ENCODE measurements at regions not wholly inside any gene's neighbourhood (a gene's known extent, or its start where the extent isn't known, plus 50 kb on each side); places are given as distances from the start of the nearest gene placed in this dataset.
A peak's percentile ranks its signal among the peaks of the same experiment; 100 is the strongest.

DNA sequence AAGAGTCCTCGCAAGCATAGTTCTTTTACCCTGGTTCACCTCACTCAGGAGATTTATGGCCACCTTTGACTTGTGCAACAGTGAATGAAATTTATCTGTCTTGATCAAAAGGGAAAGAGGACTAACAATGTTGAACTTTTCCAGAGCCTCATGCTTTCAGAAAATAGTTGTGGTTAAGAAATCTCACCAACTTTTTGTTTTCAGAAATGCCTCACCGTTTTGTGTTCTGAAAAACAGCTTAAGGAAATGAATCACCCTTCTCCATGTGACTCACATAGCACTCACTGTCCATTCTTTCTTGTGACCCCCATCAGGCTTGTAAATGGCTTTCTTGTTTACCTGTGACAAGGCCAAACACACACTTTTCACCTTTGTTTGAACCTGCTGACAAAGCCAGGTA lies 148.6 kb upstream of the FAM3C start:
- TF ChIP-seq POLR2AphosphoS5 (IDR thresholded peaks at IDR 0.05) (peak in 1 of 3 donors; percentile 14), POLR2A (IDR thresholded peaks at IDR 0.05) (no peak), EP300 (IDR thresholded peaks at IDR 0.05) (no peak)
- TF ChIP-seq, protein P1, sequence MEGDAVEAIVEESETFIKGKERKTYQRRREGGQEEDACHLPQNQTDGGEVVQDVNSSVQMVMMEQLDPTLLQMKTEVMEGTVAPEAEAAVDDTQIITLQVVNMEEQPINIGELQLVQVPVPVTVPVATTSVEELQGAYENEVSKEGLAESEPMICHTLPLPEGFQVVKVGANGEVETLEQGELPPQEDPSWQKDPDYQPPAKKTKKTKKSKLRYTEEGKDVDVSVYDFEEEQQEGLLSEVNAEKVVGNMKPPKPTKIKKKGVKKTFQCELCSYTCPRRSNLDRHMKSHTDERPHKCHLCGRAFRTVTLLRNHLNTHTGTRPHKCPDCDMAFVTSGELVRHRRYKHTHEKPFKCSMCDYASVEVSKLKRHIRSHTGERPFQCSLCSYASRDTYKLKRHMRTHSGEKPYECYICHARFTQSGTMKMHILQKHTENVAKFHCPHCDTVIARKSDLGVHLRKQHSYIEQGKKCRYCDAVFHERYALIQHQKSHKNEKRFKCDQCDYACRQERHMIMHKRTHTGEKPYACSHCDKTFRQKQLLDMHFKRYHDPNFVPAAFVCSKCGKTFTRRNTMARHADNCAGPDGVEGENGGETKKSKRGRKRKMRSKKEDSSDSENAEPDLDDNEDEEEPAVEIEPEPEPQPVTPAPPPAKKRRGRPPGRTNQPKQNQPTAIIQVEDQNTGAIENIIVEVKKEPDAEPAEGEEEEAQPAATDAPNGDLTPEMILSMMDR (IDR thresholded peaks at IDR 0.05): no peak
- peaks cover 0 to 17% (median 3%) of the 10 kb centered on the region in 4 donors for H3K4me1 ChIP-seq
- no peak for DNase-seq
- peaks cover 0 to 6% (median 0%) of the 10 kb centered on the region in 4 donors for H3K9me3 ChIP-seq
- intact Hi-C loops (cut with DNase I; ENCODE audit: low total_unique reads): no loop called here
- whole genome bisulfite sequencing, 5 donors: 50 to 59% (median 53%) methylated on average over 2 of the region's 2 CpGs
- peak overlapping the region in 1 of 5 donors; percentile 7 for H3K27ac ChIP-seq
- H3K4me3 ChIP-seq: no peak overlapping the region
- H3K27me3 ChIP-seq: no peaks in the 10 kb centered on the region
- H3K36me3 ChIP-seq: no peaks in the 10 kb centered on the region

DNA sequence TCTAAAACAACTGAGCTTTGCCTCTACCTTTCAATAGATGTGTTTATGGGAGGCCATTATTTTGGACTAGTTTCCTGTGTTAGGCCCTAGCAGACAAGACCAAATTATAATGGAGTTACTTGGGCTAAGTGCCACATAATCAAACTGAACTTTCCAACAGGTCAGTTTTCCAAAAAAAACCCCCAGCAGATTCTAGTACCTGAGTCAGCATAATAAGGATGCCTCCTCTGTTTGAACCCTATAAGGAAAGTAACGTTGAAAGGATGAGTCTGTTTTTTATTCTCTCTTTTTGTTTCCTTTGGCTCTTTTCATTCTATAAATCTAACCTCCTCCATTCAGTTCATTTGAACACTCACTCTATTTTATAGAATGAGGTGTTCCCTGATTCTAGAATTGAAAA lies 148.1 kb upstream of the FAM3C start:
- no peak for DNase-seq
- H3K27ac ChIP-seq: peak overlapping the region in 1 of 5 donors; percentile 7
- H3K27me3 ChIP-seq: no peaks in the 10 kb centered on the region
- WGBS, 5 donors: 68 to 86% (median 78%) methylated on average over 1 of the region's 1 CpG
- TF ChIP-seq POLR2AphosphoS5 (IDR thresholded peaks at IDR 0.05): no peak
- peaks cover 0 to 6% (median 0%) of the 10 kb centered on the region in 4 donors for H3K9me3 ChIP-seq
- peaks cover 0 to 17% (median 3%) of the 10 kb centered on the region in 4 donors for H3K4me1 ChIP-seq
- intact Hi-C loops (cut with DNase I; ENCODE audit: low total_unique reads): no loop called here
- H3K4me3 ChIP-seq: no peak overlapping the region
- H3K36me3 ChIP-seq: no peaks in the 10 kb centered on the region

DNA sequence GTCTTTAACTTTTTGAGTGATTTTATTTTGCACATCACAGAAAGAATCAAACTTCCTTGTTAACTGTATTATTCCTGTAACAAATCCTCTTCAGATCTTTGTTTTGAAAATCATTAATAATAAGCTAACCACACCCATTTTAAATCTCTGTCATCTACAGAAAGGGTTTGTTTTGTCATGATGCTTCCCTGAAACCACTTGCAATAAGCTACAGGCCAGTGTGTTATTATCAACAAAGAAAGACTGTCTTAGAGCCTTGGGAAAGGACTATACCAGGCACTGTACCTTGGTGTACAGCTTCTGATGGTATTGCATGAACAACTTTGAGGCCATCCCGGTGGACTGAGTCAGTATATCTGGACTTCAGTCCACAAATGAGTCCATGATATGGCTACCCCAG lies 145.3 kb upstream of the FAM3C start:
- Histone ChIP-seq H3K4me1 (peaks cover 0 to 5% (median 0%) of the 10 kb centered on the region in 4 donors), H3K4me3 (no peak overlapping the region), H3K9me3 (peaks cover 0 to 6% (median 0%) of the 10 kb centered on the region in 4 donors), H3K27me3 (no peaks in the 10 kb centered on the region), H3K36me3 (no peaks in the 10 kb centered on the region), H3K27ac (no peak overlapping the region)
- no peak for DNase-seq
- 90 to 100% (median 93%) methylated on average over 1 of the region's 1 CpG for WGBS, 5 donors
- intact Hi-C loops (cut with DNase I; ENCODE audit: low total_unique reads): no loop called here
- TF ChIP-seq POLR2AphosphoS5 (IDR thresholded peaks at IDR 0.05): no peak
- TF ChIP-seq EP300 (IDR thresholded peaks at IDR 0.05): no peak
- TF ChIP-seq, protein P1 (IDR thresholded peaks at IDR 0.05): no peak
- TF ChIP-seq POLR2A (IDR thresholded peaks at IDR 0.05): no peak

DNA sequence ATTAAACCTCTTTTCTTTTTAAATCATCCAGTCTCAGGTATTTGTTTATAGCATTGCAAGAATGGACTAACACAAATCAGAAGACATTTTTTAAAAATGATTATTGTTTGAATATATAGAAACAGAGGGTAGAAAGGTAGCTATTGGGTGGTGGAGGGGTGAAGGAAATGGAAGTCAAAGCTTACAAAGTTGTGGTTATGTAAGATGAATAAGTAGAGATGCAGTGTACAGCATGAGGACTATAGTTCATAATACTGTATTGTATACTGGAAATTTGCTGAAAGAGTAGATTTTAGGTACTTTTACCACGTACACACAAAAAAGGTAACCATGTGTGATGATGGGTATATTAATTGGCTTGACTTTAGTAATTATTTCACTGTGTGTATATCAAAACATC lies 144.0 kb upstream of the FAM3C start:
- H3K9me3 ChIP-seq: peaks cover 0 to under 1% (median 0%) of the 10 kb centered on the region in 4 donors
- no peak overlapping the region for H3K27ac ChIP-seq
- intact Hi-C loops (cut with DNase I; ENCODE audit: low total_unique reads): no loop called here
- no peak overlapping the region for H3K4me3 ChIP-seq
- TF ChIP-seq EP300 (IDR thresholded peaks at IDR 0.05) (no peak), POLR2AphosphoS5 (IDR thresholded peaks at IDR 0.05) (no peak), POLR2A (IDR thresholded peaks at IDR 0.05) (no peak)
- DNase-seq: no peak
- H3K36me3 ChIP-seq: no peaks in the 10 kb centered on the region
- WGBS, 5 donors: 91 to 100% (median 96%) methylated on average over 1 of the region's 1 CpG
- H3K4me1 ChIP-seq: peaks cover 0 to 3% (median 0%) of the 10 kb centered on the region in 4 donors
- no peaks in the 10 kb centered on the region for H3K27me3 ChIP-seq

DNA sequence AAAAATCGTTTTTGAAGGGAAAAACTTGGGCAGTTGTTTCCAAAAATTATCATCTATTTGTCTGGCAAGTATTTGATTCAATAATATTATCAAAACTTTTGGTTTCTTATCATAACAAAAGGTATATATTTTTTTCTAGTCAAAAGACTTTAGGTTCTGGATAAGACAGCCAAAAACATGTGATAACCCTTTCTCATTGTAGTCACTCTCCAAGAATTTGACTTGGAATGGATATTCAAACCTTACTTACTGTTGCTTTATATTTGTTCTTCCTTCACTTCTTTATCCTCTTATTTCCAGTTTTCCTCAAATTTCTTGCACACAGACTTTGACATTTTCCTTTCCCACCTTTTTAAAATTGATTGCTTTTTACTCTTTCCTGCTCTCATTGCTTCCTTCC lies 140.9 kb upstream of the FAM3C start:
- TF ChIP-seq EP300 (IDR thresholded peaks at IDR 0.05) (no peak), POLR2A (IDR thresholded peaks at IDR 0.05) (no peak), POLR2AphosphoS5 (IDR thresholded peaks at IDR 0.05) (no peak)
- TF ChIP-seq, protein P1 (IDR thresholded peaks at IDR 0.05): no peak
- H3K4me1 ChIP-seq: no peaks in the 10 kb centered on the region
- H3K27ac ChIP-seq: no peak overlapping the region
- no peaks in the 10 kb centered on the region for H3K27me3 ChIP-seq
- no peak for DNase-seq
- H3K9me3 ChIP-seq: no peaks in the 10 kb centered on the region
- H3K4me3 ChIP-seq: no peak overlapping the region
- no peaks in the 10 kb centered on the region for H3K36me3 ChIP-seq
- intact Hi-C loops (cut with DNase I; ENCODE audit: low total_unique reads): no loop called here
- 3 to 21% (median 10%) methylated on average over 1 of the region's 1 CpG for WGBS, 5 donors

Data from stomach (tissue), 8 donors.